ENCODE measurements at regions not wholly inside any gene's neighbourhood (a gene's known extent, or its start where the extent isn't known, plus 50 kb on each side); places are given as distances from the start of the nearest gene placed in this dataset.

- no peak for TF ChIP-seq POLR2AphosphoS5 (IDR thresholded peaks at IDR 0.05; ENCODE audit: borderline replicate concordance, low read depth, low read length)
- no peak for TF ChIP-seq FOXP2 (optimal IDR thresholded peaks at IDR 0.05; ENCODE audit: control extremely low read depth, extremely low read length, insufficient read depth)
- TF ChIP-seq EZH2 (IDR thresholded peaks at IDR 0.05) = no peak
- H3K27ac ChIP-seq = no peak overlapping the region
Measured at GRCh38 chr7:12905671-12906070, 218.2 kb downstream of the ARL4A start.

GRCh38 chr7:12907774-12908173 lies 220.3 kb downstream of the ARL4A start:
- H3K27ac ChIP-seq = no peak overlapping the region
- no peak overlapping the region for H3K9ac ChIP-seq (ENCODE audit: insufficient read length)
- H3K9me3 ChIP-seq (ENCODE audit: low read depth, low read length) = no peaks in the 10 kb centered on the region
- no peak overlapping the region for H3K4me3 ChIP-seq
- no peaks in the 10 kb centered on the region for H3K36me3 ChIP-seq (ENCODE audit: insufficient read depth, low read length)
- DNase-seq (ENCODE audit: low read depth, low spot score) = no peak
- TF ChIP-seq EZH2 (IDR thresholded peaks at IDR 0.05) = no peak
- no peak for TF ChIP-seq POLR2AphosphoS5 (IDR thresholded peaks at IDR 0.05; ENCODE audit: borderline replicate concordance, low read depth, low read length)
- no peak for TF ChIP-seq FOXP2 (optimal IDR thresholded peaks at IDR 0.05; ENCODE audit: control extremely low read depth, extremely low read length, insufficient read depth)

More at GRCh38 chr7:12905671-12906070, 218.2 kb downstream of the ARL4A start:
- Histone ChIP-seq H3K4me3 (no peak overlapping the region), H3K36me3 (ENCODE audit: insufficient read depth, low read length) (no peaks in the 10 kb centered on the region), H3K9ac (ENCODE audit: insufficient read length) (no peak overlapping the region), H3K9me3 (ENCODE audit: low read depth, low read length) (no peaks in the 10 kb centered on the region)
- no peak for DNase-seq (ENCODE audit: low read depth, low spot score)

GRCh38 chr7:12909483-12909882 lies 222.1 kb downstream of the ARL4A start:
- H3K9me3 ChIP-seq (ENCODE audit: low read depth, low read length) = no peaks in the 10 kb centered on the region
- H3K4me3 ChIP-seq = no peak overlapping the region
- DNase-seq (ENCODE audit: low read depth, low spot score) = no peak
- no peak for TF ChIP-seq POLR2AphosphoS5 (IDR thresholded peaks at IDR 0.05; ENCODE audit: borderline replicate concordance, low read depth, low read length)
- TF ChIP-seq FOXP2 (optimal IDR thresholded peaks at IDR 0.05; ENCODE audit: control extremely low read depth, extremely low read length, insufficient read depth) = no peak
- no peak for TF ChIP-seq EZH2 (IDR thresholded peaks at IDR 0.05)
- no peak overlapping the region for H3K27ac ChIP-seq
- no peak overlapping the region for H3K9ac ChIP-seq (ENCODE audit: insufficient read length)
- H3K36me3 ChIP-seq (ENCODE audit: insufficient read depth, low read length) = no peaks in the 10 kb centered on the region

GRCh38 chr7:12911053-12911452 lies 223.6 kb downstream of the ARL4A start:
- no peak for DNase-seq (ENCODE audit: low read depth, low spot score)
- H3K27ac ChIP-seq = no peak overlapping the region
- no peak for TF ChIP-seq EZH2 (IDR thresholded peaks at IDR 0.05)
- no peak for TF ChIP-seq POLR2AphosphoS5 (IDR thresholded peaks at IDR 0.05; ENCODE audit: borderline replicate concordance, low read depth, low read length)
- TF ChIP-seq FOXP2 (optimal IDR thresholded peaks at IDR 0.05; ENCODE audit: control extremely low read depth, extremely low read length, insufficient read depth) = no peak
- H3K4me3 ChIP-seq = no peak overlapping the region
- no peaks in the 10 kb centered on the region for H3K36me3 ChIP-seq (ENCODE audit: insufficient read depth, low read length)
- no peaks in the 10 kb centered on the region for H3K9me3 ChIP-seq (ENCODE audit: low read depth, low read length)
- H3K9ac ChIP-seq (ENCODE audit: insufficient read length) = no peak overlapping the region

- no peak overlapping the region for H3K27ac ChIP-seq
- no peaks in the 10 kb centered on the region for H3K9me3 ChIP-seq (ENCODE audit: low read depth, low read length)
- H3K36me3 ChIP-seq (ENCODE audit: insufficient read depth, low read length) = no peaks in the 10 kb centered on the region
- H3K9ac ChIP-seq (ENCODE audit: insufficient read length) = no peak overlapping the region
- H3K4me3 ChIP-seq = no peak overlapping the region
- TF ChIP-seq EZH2 (IDR thresholded peaks at IDR 0.05) = no peak
- no peak for TF ChIP-seq POLR2AphosphoS5 (IDR thresholded peaks at IDR 0.05; ENCODE audit: borderline replicate concordance, low read depth, low read length)
- no peak for TF ChIP-seq FOXP2 (optimal IDR thresholded peaks at IDR 0.05; ENCODE audit: control extremely low read depth, extremely low read length, insufficient read depth)
- no peak for DNase-seq (ENCODE audit: low read depth, low spot score)
Measured at GRCh38 chr7:12913002-12913401, 225.6 kb downstream of the ARL4A start.

GRCh38 chr7:12917801-12918200 lies 230.4 kb downstream of the ARL4A start:
- Histone ChIP-seq H3K27ac (no peak overlapping the region), H3K36me3 (ENCODE audit: insufficient read depth, low read length) (no peaks in the 10 kb centered on the region), H3K9me3 (ENCODE audit: low read depth, low read length) (no peaks in the 10 kb centered on the region), H3K4me3 (no peak overlapping the region), H3K9ac (ENCODE audit: insufficient read length) (no peak overlapping the region)
- TF ChIP-seq EZH2 (IDR thresholded peaks at IDR 0.05) = no peak
- TF ChIP-seq FOXP2 (optimal IDR thresholded peaks at IDR 0.05; ENCODE audit: control extremely low read depth, extremely low read length, insufficient read depth) = no peak
- no peak for TF ChIP-seq POLR2AphosphoS5 (IDR thresholded peaks at IDR 0.05; ENCODE audit: borderline replicate concordance, low read depth, low read length)
- DNase-seq (ENCODE audit: low read depth, low spot score) = no peak

GRCh38 chr7:12921751-12922345 lies 234.4 kb downstream of the ARL4A start:
- Histone ChIP-seq H3K9ac (ENCODE audit: insufficient read length) (no peak overlapping the region), H3K9me3 (ENCODE audit: low read depth, low read length) (no peaks in the 10 kb centered on the region), H3K36me3 (ENCODE audit: insufficient read depth, low read length) (no peaks in the 10 kb centered on the region), H3K4me3 (no peak overlapping the region), H3K27ac (no peak overlapping the region)
- no peak for TF ChIP-seq FOXP2 (optimal IDR thresholded peaks at IDR 0.05; ENCODE audit: control extremely low read depth, extremely low read length, insufficient read depth)
- no peak for TF ChIP-seq EZH2 (IDR thresholded peaks at IDR 0.05)
- TF ChIP-seq POLR2AphosphoS5 (IDR thresholded peaks at IDR 0.05; ENCODE audit: borderline replicate concordance, low read depth, low read length) = no peak
- DNase-seq (ENCODE audit: low read depth, low spot score) = no peak

GRCh38 chr7:12923971-12924370 lies 236.5 kb downstream of the ARL4A start:
- no peak overlapping the region for H3K27ac ChIP-seq
- H3K9me3 ChIP-seq (ENCODE audit: low read depth, low read length) = no peaks in the 10 kb centered on the region
- DNase-seq (ENCODE audit: low read depth, low spot score) = no peak
- TF ChIP-seq POLR2AphosphoS5 (IDR thresholded peaks at IDR 0.05; ENCODE audit: borderline replicate concordance, low read depth, low read length) (no peak), FOXP2 (optimal IDR thresholded peaks at IDR 0.05; ENCODE audit: control extremely low read depth, extremely low read length, insufficient read depth) (no peak), EZH2 (IDR thresholded peaks at IDR 0.05) (no peak)
- no peaks in the 10 kb centered on the region for H3K36me3 ChIP-seq (ENCODE audit: insufficient read depth, low read length)
- no peak overlapping the region for H3K4me3 ChIP-seq
- H3K9ac ChIP-seq (ENCODE audit: insufficient read length) = no peak overlapping the region

GRCh38 chr7:12926206-12926605 lies 238.8 kb downstream of the ARL4A start:
- Histone ChIP-seq H3K4me3 (no peak overlapping the region), H3K9me3 (ENCODE audit: low read depth, low read length) (no peaks in the 10 kb centered on the region), H3K27ac (no peak overlapping the region), H3K9ac (ENCODE audit: insufficient read length) (no peak overlapping the region), H3K36me3 (ENCODE audit: insufficient read depth, low read length) (no peaks in the 10 kb centered on the region)
- TF ChIP-seq FOXP2 (optimal IDR thresholded peaks at IDR 0.05; ENCODE audit: control extremely low read depth, extremely low read length, insufficient read depth) (no peak), EZH2 (IDR thresholded peaks at IDR 0.05) (no peak), POLR2AphosphoS5 (IDR thresholded peaks at IDR 0.05; ENCODE audit: borderline replicate concordance, low read depth, low read length) (no peak)
- DNase-seq (ENCODE audit: low read depth, low spot score) = no peak
